ENCODE measurements at regions not wholly inside any gene's neighbourhood (a gene's known extent, or its start where the extent isn't known, plus 50 kb on each side); places are given as distances from the start of the nearest gene placed in this dataset.

DNA sequence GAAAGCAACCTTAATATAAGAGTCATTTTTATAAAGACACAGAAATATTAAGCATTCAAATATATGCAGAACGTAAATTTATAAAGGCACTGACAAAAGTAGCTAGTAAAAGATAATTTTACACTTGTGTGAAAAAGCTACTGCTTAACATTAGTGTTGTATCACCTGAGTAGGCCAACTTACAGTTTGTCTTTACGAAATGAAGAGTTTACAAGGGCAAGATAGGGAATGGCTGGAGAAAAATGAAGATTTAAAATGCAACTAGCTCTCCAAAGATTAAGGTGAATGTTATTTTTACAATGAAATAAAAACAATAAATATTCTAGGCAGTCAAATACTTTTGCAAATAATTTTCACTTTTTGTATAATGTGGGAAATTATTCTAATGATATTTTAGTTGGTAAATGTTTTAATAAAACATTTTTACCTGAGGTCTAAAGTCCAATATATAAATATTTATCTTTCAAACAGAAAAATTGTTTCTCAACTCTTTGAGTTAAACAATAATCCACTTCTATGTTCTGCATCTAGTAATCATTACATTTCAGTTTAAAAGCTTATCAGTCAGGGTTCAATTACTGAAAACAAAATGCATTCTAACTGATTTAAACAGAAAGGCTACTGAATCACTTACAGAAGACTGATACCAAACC lies 382.6 kb downstream of the IPMK start:
- Histone ChIP-seq H3K4me1 (no peaks in the 10 kb centered on the region), H3K9me3 (no peaks in the 10 kb centered on the region), H3K27ac (no peak overlapping the region), H3K4me3 (no peak overlapping the region), H3K27me3 (no peaks in the 10 kb centered on the region), H3K36me3 (no peaks in the 10 kb centered on the region)
- 72 to 81% methylated on average over 2 of the region's 2 CpGs for WGBS, 2 donors
- no peak for TF ChIP-seq POLR2A (IDR thresholded peaks at IDR 0.05)
- TF ChIP-seq, protein P1, sequence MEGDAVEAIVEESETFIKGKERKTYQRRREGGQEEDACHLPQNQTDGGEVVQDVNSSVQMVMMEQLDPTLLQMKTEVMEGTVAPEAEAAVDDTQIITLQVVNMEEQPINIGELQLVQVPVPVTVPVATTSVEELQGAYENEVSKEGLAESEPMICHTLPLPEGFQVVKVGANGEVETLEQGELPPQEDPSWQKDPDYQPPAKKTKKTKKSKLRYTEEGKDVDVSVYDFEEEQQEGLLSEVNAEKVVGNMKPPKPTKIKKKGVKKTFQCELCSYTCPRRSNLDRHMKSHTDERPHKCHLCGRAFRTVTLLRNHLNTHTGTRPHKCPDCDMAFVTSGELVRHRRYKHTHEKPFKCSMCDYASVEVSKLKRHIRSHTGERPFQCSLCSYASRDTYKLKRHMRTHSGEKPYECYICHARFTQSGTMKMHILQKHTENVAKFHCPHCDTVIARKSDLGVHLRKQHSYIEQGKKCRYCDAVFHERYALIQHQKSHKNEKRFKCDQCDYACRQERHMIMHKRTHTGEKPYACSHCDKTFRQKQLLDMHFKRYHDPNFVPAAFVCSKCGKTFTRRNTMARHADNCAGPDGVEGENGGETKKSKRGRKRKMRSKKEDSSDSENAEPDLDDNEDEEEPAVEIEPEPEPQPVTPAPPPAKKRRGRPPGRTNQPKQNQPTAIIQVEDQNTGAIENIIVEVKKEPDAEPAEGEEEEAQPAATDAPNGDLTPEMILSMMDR (IDR thresholded peaks at IDR 0.05): no peak
- no peak for TF ChIP-seq EP300 (IDR thresholded peaks at IDR 0.05)
- DNase-seq (ENCODE audit: low spot score in 2 of 2): no peak

DNA sequence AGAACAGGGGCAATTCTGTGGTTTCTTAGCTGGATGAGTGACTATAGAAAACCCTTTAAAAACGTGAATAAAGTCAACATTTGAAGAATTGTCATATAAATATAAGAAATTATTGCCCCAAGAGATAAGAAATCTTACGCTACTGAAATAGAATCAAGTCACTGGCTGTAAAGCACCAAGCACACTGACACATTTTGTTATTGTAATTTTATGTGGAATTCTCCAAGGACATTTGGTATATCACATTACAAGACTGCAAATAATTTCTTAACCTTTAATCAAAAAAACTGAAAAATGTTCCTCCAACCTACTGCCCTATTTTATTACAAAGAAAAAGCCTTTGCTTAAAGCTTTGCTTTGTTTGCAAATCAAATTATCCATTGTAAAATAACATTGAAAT lies 383.3 kb downstream of the IPMK start:
- Histone ChIP-seq H3K4me3 (no peak overlapping the region), H3K36me3 (no peaks in the 10 kb centered on the region), H3K9me3 (no peaks in the 10 kb centered on the region), H3K27me3 (no peaks in the 10 kb centered on the region), H3K4me1 (no peaks in the 10 kb centered on the region), H3K27ac (no peak overlapping the region)
- 33 to 38% methylated on average over 2 of the region's 2 CpGs for WGBS, 2 donors
- no peak for DNase-seq (ENCODE audit: low spot score in 2 of 2)
- TF ChIP-seq, protein P1 (IDR thresholded peaks at IDR 0.05): no peak
- TF ChIP-seq POLR2A (IDR thresholded peaks at IDR 0.05): no peak
- no peak for TF ChIP-seq EP300 (IDR thresholded peaks at IDR 0.05)

DNA sequence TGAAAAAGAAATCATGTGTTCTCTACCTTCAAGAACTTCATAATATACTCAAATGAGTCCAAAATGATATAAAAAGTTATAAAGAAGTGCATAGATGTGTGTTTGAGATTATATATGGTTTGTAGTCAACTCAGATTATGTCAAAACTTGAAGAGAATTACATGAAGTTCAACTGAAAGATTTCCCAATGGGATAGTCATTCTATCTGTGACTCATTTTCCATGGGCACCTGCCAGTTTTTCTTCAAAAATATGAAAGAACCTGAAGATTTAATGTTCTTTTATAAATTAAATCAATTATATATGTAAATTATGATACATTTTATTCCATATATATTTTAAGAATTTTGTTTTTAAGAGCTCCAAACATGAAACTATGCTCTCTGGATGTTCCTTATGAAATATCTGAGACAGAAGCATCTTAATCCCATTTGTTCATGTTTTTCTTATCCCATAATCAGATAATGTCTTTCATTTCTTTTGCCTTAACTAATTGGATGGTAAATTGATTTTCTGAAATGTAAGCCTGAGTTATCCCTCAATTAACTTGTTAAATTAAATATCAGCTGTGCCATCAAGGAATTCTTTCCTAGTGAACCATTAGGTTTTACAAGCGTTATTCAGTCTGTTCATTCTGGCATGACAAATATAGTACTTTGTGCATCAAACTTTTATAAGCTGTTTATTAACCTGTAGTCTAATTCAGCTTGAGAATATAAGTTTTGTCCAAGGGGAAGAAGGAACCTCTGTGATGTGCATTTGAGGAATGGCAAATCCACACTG lies 387.1 kb downstream of the IPMK start:
- Histone ChIP-seq H3K36me3 (no peaks in the 10 kb centered on the region), H3K27ac (no peak overlapping the region), H3K9me3 (no peaks in the 10 kb centered on the region), H3K4me1 (no peaks in the 10 kb centered on the region), H3K4me3 (no peak overlapping the region), H3K27me3 (no peaks in the 10 kb centered on the region)
- TF ChIP-seq, protein P1 (IDR thresholded peaks at IDR 0.05): no peak
- TF ChIP-seq EP300 (IDR thresholded peaks at IDR 0.05) (no peak), POLR2A (IDR thresholded peaks at IDR 0.05) (no peak)
- no peak for DNase-seq (ENCODE audit: low spot score in 2 of 2)
- WGBS, 2 donors: 82 to 87% methylated on average over 1 of the region's 1 CpG

DNA sequence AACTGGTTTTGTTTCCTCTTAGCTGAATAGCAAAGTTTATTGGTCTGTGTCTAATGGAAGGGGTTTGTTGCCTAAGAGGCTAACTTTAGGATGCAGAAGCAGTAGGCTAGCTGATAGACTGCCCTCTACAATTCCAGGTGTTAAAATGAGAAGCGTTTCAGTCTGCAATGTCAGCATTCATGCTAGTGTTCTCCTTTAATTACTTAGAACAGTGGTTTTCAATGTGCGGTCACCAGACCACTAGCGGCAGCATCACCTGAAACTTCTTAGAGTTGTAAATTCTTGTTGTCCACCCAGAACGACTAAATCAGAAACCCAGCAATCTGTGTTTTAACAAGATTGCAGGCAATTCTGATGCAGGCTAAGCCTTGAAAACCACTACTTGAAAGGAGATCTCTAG lies 392.9 kb downstream of the IPMK start:
- TF ChIP-seq, protein P1 (IDR thresholded peaks at IDR 0.05): no peak
- TF ChIP-seq POLR2A (IDR thresholded peaks at IDR 0.05): no peak
- no peak for TF ChIP-seq EP300 (IDR thresholded peaks at IDR 0.05)
- H3K4me3 ChIP-seq: no peak overlapping the region
- no peak overlapping the region for H3K27ac ChIP-seq
- DNase-seq (ENCODE audit: low spot score in 2 of 2): no peak
- no peaks in the 10 kb centered on the region for H3K36me3 ChIP-seq
- H3K9me3 ChIP-seq: no peaks in the 10 kb centered on the region
- H3K4me1 ChIP-seq: no peaks in the 10 kb centered on the region
- WGBS, 2 donors: 83 to 86% methylated on average over 4 of the region's 4 CpGs
- no peaks in the 10 kb centered on the region for H3K27me3 ChIP-seq

DNA sequence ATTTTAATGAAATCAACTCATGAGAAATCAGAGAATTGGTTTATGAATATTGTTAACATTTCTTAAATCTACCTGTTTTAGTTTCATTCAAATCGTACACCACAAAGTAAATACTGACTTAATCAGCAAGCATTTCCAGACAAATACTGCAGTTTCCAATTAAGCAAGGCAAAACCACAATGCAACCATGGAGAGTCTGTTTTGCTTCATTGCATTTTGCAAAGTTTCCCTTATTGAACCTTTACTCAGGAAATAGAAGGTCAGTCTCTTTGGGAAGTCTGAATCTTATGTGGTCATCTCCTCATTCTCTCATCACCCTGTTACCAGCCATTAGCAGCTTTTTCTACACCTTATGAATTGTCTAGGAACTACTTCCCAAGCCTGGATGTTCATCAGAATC lies 400.5 kb downstream of the IPMK start:
- no peak for DNase-seq (ENCODE audit: low spot score in 2 of 2)
- H3K4me1 ChIP-seq: no peaks in the 10 kb centered on the region
- no peak overlapping the region for H3K4me3 ChIP-seq
- TF ChIP-seq EP300 (IDR thresholded peaks at IDR 0.05) (no peak), POLR2A (IDR thresholded peaks at IDR 0.05) (no peak)
- TF ChIP-seq, protein P1 (IDR thresholded peaks at IDR 0.05): no peak
- H3K27me3 ChIP-seq: no peaks in the 10 kb centered on the region
- no peaks in the 10 kb centered on the region for H3K9me3 ChIP-seq
- H3K36me3 ChIP-seq: no peaks in the 10 kb centered on the region
- 27 to 51% methylated on average over 1 of the region's 1 CpG for WGBS, 2 donors
- H3K27ac ChIP-seq: no peak overlapping the region

Measured in tibial nerve (tissue), 4 donors.